Esophagus squamous epithelium (tissue), 5 donors: ENCODE measurements at regions not wholly inside any gene's neighbourhood (a gene's known extent, or its start where the extent isn't known, plus 50 kb on each side); places are given as distances from the start of the nearest gene placed in this dataset.
"Not testable (repeated sequence)": the region's sequence is repeated elsewhere in the genome, so short reads cannot be mapped to it uniquely, and the experiment has no call there.

Experiments
- DNase-seq: peaks from one replicate; lab custom pipeline; 2025; lab: John Stamatoyannopoulos, UW
- H3K27ac ChIP-seq, 4 donors: fragments of 200-600 bp; sonication (generic); one replicate each; pipeline ENCODE4 v1.5.1; 2016 to 2019; ENCODE audit warnings: mild to moderate bottlenecking in 1 of 4
- H3K27me3 ChIP-seq, 4 donors: fragments of 200-600 bp; sonication (generic); 1 replicate in 3 of 4; 2 replicates in 1 of 4; pipeline versions ENCODE4 v1.5.1 to v1.6.0; 2017 to 2021; ENCODE audit warnings: antibody characterized with exemption in 1 of 4
- H3K36me3 ChIP-seq, 3 donors: fragments of 200-600 bp; sonication (generic); one replicate each; pipeline ENCODE4 v1.5.1; 2016 to 2019
- H3K4me1 ChIP-seq, 3 donors: fragments of 200-600 bp; sonication (generic); one replicate each; pipeline ENCODE4 v1.5.1; 2017 to 2019
- H3K4me3 ChIP-seq, 4 donors: fragments of 200-600 bp; sonication (generic); 1 replicate in 3 of 4; 2 replicates in 1 of 4; pipeline ENCODE4 v1.5.1; 2016 to 2019; ENCODE audit warnings: mild to moderate bottlenecking in 2 of 4, moderate library complexity in 1 of 4
- H3K9me3 ChIP-seq, 3 donors: fragments of 200-600 bp; sonication (generic); one replicate each; pipeline ENCODE4 v1.5.1; 2016 to 2019
- POLR2A ChIP-seq, 4 donors: fragments of 450-650 bp; IDR thresholded peaks; one replicate each; pipeline ENCODE4 v1.6.1; 2017; ENCODE audit warnings: antibody characterized with exemption in 4 of 4, mild to moderate bottlenecking in 4 of 4, moderate library complexity in 3 of 4
- WGBS, 2 donors: methylation state at CpG; one replicate each; pipeline ENCODE4 v1.1.5; 2018; 5-methylcytosine and 5-hydroxymethylcytosine counted together
- intact Hi-C: fragments of 100-400 bp; cut with DNase I; formaldehyde crosslinking; loops from one replicate; pipeline ENCODE4 v1.15.0; 2022
- TF ChIP-seq, protein P1 (sequence below), 6 experiments: fragments of 450-650 bp in 4 of 6; fragments of 200-600 bp in 2 of 6; sonication (generic) in 2 of 6; IDR thresholded peaks; one replicate each; pipeline ENCODE4 v1.5.1; 2016 to 2019; ENCODE audit warnings: antibody characterized with exemption in 6 of 6, mild to moderate bottlenecking in 4 of 6, moderate library complexity in 4 of 6
- donor health status: DM: yes; HTN: yes; CAD: no.

DNA sequence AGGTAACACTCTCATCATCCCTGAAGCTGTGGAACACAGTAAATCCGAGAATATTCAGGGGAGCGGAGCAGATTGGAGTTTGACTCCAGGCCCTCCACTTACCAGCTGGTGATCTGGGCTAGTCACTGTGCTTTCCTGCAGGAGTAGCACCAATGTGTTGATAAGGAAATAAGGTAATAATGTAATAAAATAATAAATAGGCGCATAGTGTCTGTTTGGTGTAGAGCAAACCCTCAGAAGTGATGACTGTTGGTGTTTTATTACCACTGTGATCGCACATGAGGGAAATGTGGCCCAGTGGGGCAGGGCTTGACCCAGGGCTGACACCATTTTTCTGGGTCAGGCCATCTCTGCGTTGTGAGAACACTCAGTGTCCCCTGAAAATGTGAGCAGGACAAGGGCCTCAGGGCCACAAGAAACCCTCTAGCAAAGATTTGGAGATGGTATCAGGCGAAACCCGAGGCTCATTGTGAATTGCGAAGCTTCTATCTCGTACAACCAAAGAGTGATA is 563.9 kb upstream of the B3GAT1 start:
- Histone ChIP-seq H3K4me1 (no peaks in the 10 kb centered on the region), H3K27me3 (no peaks in the 10 kb centered on the region), H3K36me3 (no peaks in the 10 kb centered on the region), H3K9me3 (no peaks in the 10 kb centered on the region), H3K4me3 (no peak overlapping the region), H3K27ac (no peak overlapping the region)
- intact Hi-C loops = no loop called here
- 72 to 73% methylated on average over 9 of the region's 9 CpGs for WGBS, 2 donors
- no peak for DNase-seq
- TF ChIP-seq POLR2A (IDR thresholded peaks at IDR 0.05) = no peak
- TF ChIP-seq, protein P1, sequence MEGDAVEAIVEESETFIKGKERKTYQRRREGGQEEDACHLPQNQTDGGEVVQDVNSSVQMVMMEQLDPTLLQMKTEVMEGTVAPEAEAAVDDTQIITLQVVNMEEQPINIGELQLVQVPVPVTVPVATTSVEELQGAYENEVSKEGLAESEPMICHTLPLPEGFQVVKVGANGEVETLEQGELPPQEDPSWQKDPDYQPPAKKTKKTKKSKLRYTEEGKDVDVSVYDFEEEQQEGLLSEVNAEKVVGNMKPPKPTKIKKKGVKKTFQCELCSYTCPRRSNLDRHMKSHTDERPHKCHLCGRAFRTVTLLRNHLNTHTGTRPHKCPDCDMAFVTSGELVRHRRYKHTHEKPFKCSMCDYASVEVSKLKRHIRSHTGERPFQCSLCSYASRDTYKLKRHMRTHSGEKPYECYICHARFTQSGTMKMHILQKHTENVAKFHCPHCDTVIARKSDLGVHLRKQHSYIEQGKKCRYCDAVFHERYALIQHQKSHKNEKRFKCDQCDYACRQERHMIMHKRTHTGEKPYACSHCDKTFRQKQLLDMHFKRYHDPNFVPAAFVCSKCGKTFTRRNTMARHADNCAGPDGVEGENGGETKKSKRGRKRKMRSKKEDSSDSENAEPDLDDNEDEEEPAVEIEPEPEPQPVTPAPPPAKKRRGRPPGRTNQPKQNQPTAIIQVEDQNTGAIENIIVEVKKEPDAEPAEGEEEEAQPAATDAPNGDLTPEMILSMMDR (IDR thresholded peaks at IDR 0.05) = no peak

DNA sequence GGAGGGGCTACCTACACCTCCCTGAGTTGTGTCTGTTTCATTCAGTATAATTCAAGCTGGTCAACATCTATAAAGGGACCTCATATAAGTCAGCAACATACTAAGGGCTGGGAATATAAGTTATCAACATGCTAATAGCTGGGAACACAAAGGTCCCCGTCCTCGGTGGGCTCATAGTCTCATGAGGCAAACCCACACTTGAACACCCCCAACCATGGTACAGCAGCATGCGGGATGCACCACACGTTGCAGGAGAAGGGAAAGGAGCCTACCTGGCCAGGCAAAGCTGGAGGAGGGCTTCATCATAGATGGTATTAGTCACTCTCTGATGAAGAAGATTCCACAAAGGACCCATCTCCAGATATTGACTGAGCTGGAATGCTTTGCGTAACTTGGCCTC is 561.8 kb upstream of the B3GAT1 start:
- no peaks in the 10 kb centered on the region for H3K27me3 ChIP-seq
- H3K36me3 ChIP-seq = no peaks in the 10 kb centered on the region
- DNase-seq = no peak
- intact Hi-C loops = no loop called here
- TF ChIP-seq, protein P1 (IDR thresholded peaks at IDR 0.05) = no peak
- TF ChIP-seq POLR2A (IDR thresholded peaks at IDR 0.05) = no peak
- 79 to 91% methylated on average over 4 to 5 of the region's 5 CpGs for WGBS, 2 donors
- H3K4me1 ChIP-seq = no peaks in the 10 kb centered on the region
- H3K9me3 ChIP-seq = no peaks in the 10 kb centered on the region
- no peak overlapping the region for H3K27ac ChIP-seq
- H3K4me3 ChIP-seq = no peak overlapping the region

DNA sequence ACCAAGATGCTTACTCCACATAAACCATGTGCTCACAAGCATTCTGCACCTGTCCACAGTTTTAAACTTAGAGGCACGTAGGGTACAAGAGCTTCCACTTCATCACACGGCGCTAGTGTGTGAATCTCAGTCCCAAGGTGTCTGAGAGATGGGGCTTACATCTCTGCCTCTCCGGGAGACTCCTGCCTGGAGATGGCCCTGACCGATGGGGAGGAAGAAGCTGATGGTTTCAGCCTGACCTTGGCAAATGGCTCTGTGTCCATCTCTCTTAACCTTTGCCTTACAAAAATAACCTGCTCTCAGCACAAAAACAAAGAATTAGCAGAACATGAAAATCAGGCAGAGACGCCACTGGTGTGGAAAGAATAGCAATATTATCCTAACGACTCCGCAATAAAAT is 559.3 kb upstream of the B3GAT1 start:
- H3K4me1 ChIP-seq = no peaks in the 10 kb centered on the region
- H3K27ac ChIP-seq = no peak overlapping the region
- no peaks in the 10 kb centered on the region for H3K9me3 ChIP-seq
- DNase-seq = no peak
- intact Hi-C loops = no loop called here
- WGBS, 2 donors = 81 to 85% methylated on average over 5 to 8 of the region's 8 CpGs
- TF ChIP-seq, protein P1 (IDR thresholded peaks at IDR 0.05) = no peak
- TF ChIP-seq POLR2A (IDR thresholded peaks at IDR 0.05) = no peak
- H3K27me3 ChIP-seq = no peaks in the 10 kb centered on the region
- H3K4me3 ChIP-seq = no peak overlapping the region
- H3K36me3 ChIP-seq = no peaks in the 10 kb centered on the region

DNA sequence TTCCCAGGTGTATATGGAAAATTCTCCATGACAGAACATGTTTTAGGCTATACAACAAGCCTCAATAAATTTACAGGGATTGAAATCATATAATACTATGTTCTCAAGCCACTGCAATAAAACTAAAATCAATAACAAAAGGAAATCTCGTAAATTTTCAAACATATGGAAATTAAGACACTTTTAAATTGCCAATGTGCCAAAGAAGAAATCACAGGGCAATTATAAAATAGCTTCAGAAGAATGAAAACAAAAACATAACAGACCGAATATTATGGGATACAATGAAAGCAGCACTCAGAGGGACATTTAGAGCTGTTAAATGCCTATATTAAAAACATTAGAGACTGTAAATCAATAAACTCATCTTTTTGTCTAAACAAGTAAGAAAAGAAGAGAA is 555.7 kb upstream of the B3GAT1 start:
- WGBS, 2 donors = 53 to 56% methylated on average over 2 of the region's 2 CpGs
- no peak overlapping the region for H3K4me3 ChIP-seq
- H3K9me3 ChIP-seq = no peaks in the 10 kb centered on the region
- H3K36me3 ChIP-seq = no peaks in the 10 kb centered on the region
- H3K4me1 ChIP-seq = no peaks in the 10 kb centered on the region
- DNase-seq = no peak
- intact Hi-C loops = no loop called here
- TF ChIP-seq POLR2A (IDR thresholded peaks at IDR 0.05) = no peak
- TF ChIP-seq, protein P1 (IDR thresholded peaks at IDR 0.05) = no peak
- no peaks in the 10 kb centered on the region for H3K27me3 ChIP-seq
- H3K27ac ChIP-seq = no peak overlapping the region

DNA sequence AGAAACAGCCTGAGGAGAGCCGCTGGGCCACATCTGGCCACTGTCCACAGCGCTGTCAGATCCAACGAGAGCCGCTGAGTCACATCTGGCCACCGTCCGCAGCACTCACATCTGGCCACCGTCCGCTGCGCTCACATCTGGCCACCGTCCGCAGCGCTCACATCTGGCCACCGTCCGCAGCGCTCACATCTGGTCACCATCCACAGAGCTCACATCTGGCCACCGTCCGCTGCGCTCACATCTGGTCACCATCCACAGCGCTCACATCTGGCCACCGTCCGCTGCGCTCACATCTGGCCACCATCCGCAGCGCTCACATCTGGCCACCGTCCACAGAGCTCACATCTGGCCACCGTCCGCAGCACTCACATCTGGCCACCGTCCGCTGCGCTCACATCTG is 549.3 kb upstream of the B3GAT1 start:
- H3K36me3 ChIP-seq, H3K4me1 ChIP-seq, H3K4me3 ChIP-seq, H3K9me3 ChIP-seq, DNase-seq, H3K27ac ChIP-seq, H3K27me3 ChIP-seq, intact Hi-C loops: not testable (repeated sequence)
- 94 to 96% methylated on average over 29 to 30 of the region's 30 CpGs for WGBS, 2 donors

GRCh38 chr11:134958870-134959269 is 546.8 kb upstream of the B3GAT1 start:
- no peaks in the 10 kb centered on the region for H3K36me3 ChIP-seq
- H3K4me3 ChIP-seq = no peak overlapping the region
- TF ChIP-seq POLR2A (IDR thresholded peaks at IDR 0.05) = no peak
- TF ChIP-seq, protein P1 (IDR thresholded peaks at IDR 0.05) = no peak
- intact Hi-C loops = no loop called here
- no peaks in the 10 kb centered on the region for H3K4me1 ChIP-seq
- no peak overlapping the region for H3K27ac ChIP-seq
- WGBS, 2 donors = 80 to 92% methylated on average over 5 of the region's 8 CpGs
- H3K9me3 ChIP-seq = no peaks in the 10 kb centered on the region
- no peak for DNase-seq
- no peaks in the 10 kb centered on the region for H3K27me3 ChIP-seq
